ENCODE measurements at regions not wholly inside any gene's neighbourhood (a gene's known extent, or its start where the extent isn't known, plus 50 kb on each side); places are given as distances from the start of the nearest gene placed in this dataset.

- BruUV-seq (replicated peaks) = no TSS peak
- Histone ChIP-seq H2BK20ac (ENCODE audit: low read depth, low read length) (no peak overlapping the region), H3K4me3 (ENCODE audit: insufficient read depth, low read depth, low read length) (no peak overlapping the region), H3K56ac (ENCODE audit: extremely low read depth, insufficient read depth, low read length) (no peak overlapping the region), H4K20me1 (ENCODE audit: insufficient read depth, low read length) (no peaks in the 10 kb centered on the region), H3K9ac (ENCODE audit: low read depth, low read length) (no peak overlapping the region), H3K18ac (ENCODE audit: low read depth, low read length) (no peak overlapping the region), H3K79me1 (ENCODE audit: low read depth in 1 of 2, low read length in 2 of 2) (no peaks in the 10 kb centered on the region), H3K4me1 (ENCODE audit: control insufficient read depth, insufficient read depth, low read length) (no peaks in the 10 kb centered on the region), H4K5ac (ENCODE audit: low read depth, low read length) (no peak overlapping the region), H2BK15ac (ENCODE audit: low read depth, low read length) (no peak overlapping the region), H2AK5ac (ENCODE audit: low read depth, low read length) (no peak overlapping the region), H3K27ac (ENCODE audit: insufficient read depth, low read length) (no peak overlapping the region), H3K14ac (replicated peaks; ENCODE audit: low read depth, low read length) (no peak overlapping the region), H2AK9ac (replicated peaks; ENCODE audit: low read depth, low read length, poor library complexity) (no peak overlapping the region), H3K4ac (ENCODE audit: low read depth, low read length) (no peak overlapping the region), H3K9me1 (ENCODE audit: insufficient read depth, low read length) (no peaks in the 10 kb centered on the region), H2BK5ac (ENCODE audit: low read depth, low read length, poor library complexity, severe bottlenecking) (no peak overlapping the region), H4K8ac (ENCODE audit: low read depth in 2 of 2, low read length in 2 of 2) (no peak overlapping the region), H3K4me2 (ENCODE audit: low read depth, low read length) (no peak overlapping the region), H3K27me3 (ENCODE audit: control insufficient read depth, insufficient read depth, low read length) (no peaks in the 10 kb centered on the region), H3K9me3 (ENCODE audit: control insufficient read depth, insufficient read depth, low read length) (0 out of 2 replicates have a peak, but pooled peaks cover 2% of the 10 kb centered on the region), H3K23ac (ENCODE audit: low read depth, low read length) (no peak overlapping the region), H3K36me3 (ENCODE audit: control insufficient read depth, insufficient read depth, low read length) (no peaks in the 10 kb centered on the region), H2AFZ (replicated peaks; ENCODE audit: low read length, poor library complexity) (no peak overlapping the region), H2BK120ac (ENCODE audit: low read depth, low read length) (no peak overlapping the region), H4K91ac (ENCODE audit: insufficient read depth, low read depth, low read length) (no peak overlapping the region)
- ChIA-PET POLR2A (ENCODE audit: unreplicated experiment) (no interaction called here), CTCF (no interaction called here)
- ATAC-seq (ENCODE audit: low read depth) = no peak
- 40% methylated on average over 1 of the region's 5 CpGs; no CpG with 5 or more reads in 1 of the 2 experiments for WGBS, 2 experiments (ENCODE audit: extremely low coverage in 2 of 2, insufficient read length in 1 of 2)
- in situ Hi-C loops (cut with MboI; ENCODE audit: low sequenced_read_pairs) (no loop called here), intact Hi-C loops (cut with micrococcal nuclease) (no loop called here), dilution Hi-C loops (cut with HindIII; ENCODE audit: low sequenced_read_pairs, unreplicated experiment) (no loop called here)
- TF ChIP-seq ELK1 (IDR thresholded peaks at IDR 0.05; ENCODE audit: borderline replicate concordance, low read depth, low read length) (no peak), MAZ (IDR thresholded peaks at IDR 0.05; ENCODE audit: borderline replicate concordance, low read depth, low read length) (no peak), RAD21 (IDR thresholded peaks at IDR 0.05; ENCODE audit: low read length) (no peak), CHD1 (IDR thresholded peaks at IDR 0.05; ENCODE audit: low read depth, low read length) (no peak), BHLHE40 (IDR thresholded peaks at IDR 0.05; ENCODE audit: low read depth, low read length) (no peak), RFX5 (IDR thresholded peaks at IDR 0.05; ENCODE audit: low read depth, low read length) (no peak), POLR2A (IDR thresholded peaks at IDR 0.05; ENCODE audit: low read depth, low read length) (no peak), FOS (IDR thresholded peaks at IDR 0.05; ENCODE audit: low read depth, low read length) (no peak), NFE2L2 (IDR thresholded peaks at IDR 0.05; ENCODE audit: low read depth, low read length) (no peak), SMC3 (IDR thresholded peaks at IDR 0.05; ENCODE audit: low read depth, low read length) (no peak), RCOR1 (IDR thresholded peaks at IDR 0.05; ENCODE audit: insufficient replicate concordance, low read length) (no peak), MAFK (IDR thresholded peaks at IDR 0.05; ENCODE audit: low read depth, low read length) (no peak)
- TF ChIP-seq, protein P1, sequence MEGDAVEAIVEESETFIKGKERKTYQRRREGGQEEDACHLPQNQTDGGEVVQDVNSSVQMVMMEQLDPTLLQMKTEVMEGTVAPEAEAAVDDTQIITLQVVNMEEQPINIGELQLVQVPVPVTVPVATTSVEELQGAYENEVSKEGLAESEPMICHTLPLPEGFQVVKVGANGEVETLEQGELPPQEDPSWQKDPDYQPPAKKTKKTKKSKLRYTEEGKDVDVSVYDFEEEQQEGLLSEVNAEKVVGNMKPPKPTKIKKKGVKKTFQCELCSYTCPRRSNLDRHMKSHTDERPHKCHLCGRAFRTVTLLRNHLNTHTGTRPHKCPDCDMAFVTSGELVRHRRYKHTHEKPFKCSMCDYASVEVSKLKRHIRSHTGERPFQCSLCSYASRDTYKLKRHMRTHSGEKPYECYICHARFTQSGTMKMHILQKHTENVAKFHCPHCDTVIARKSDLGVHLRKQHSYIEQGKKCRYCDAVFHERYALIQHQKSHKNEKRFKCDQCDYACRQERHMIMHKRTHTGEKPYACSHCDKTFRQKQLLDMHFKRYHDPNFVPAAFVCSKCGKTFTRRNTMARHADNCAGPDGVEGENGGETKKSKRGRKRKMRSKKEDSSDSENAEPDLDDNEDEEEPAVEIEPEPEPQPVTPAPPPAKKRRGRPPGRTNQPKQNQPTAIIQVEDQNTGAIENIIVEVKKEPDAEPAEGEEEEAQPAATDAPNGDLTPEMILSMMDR (conservative IDR thresholded peaks at IDR 0.05; ENCODE audit: low read depth, low read length) = no peak
- no peak for DNase-seq
Measured at GRCh38 chr4:178165951-178166308, 723.7 kb upstream of the AGA start.

Measured in IMR-90 (cell line).